GM18505 (cell line): ENCODE measurements at regions not wholly inside any gene's neighbourhood (a gene's known extent, or its start where the extent isn't known, plus 50 kb on each side); places are given as distances from the start of the nearest gene placed in this dataset.

ENCODE experiments used
- ATAC-seq: cut with Tn5 transposase; IDR thresholded peaks from one replicate; pipeline ENCODE4 v1.9.1; 2021; ENCODE audit not compliant: unreplicated experiment
- POLR2A ChIP-seq: IDR thresholded peaks from 4 replicates; pipeline ENCODE4 v1.6.1; 2011; ENCODE audit warnings: borderline replicate concordance; ENCODE audit not compliant: insufficient read depth, insufficient read length; ENCODE audit errors: extremely low read depth

DNA sequence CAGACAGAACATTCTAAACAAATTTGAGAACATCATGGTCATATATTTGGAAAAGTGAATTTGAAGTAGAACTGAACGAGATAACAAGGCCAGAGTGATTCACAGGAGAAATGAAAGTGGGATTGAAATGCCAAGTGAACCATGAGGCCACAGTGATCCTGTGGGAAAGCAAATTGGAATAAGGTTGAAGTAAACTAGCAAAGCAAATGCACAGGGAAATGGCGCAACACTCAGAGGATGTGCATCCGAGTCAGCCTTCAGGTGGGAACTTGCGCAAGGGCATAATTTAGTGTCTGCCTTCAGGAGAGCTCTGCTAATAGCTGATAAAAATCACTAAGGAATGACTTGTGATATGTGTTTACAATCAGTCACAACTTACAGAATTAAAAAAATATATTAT, 696.6 kb downstream of the LIG4 start:
- no peak for TF ChIP-seq POLR2A
- no peak for ATAC-seq

DNA sequence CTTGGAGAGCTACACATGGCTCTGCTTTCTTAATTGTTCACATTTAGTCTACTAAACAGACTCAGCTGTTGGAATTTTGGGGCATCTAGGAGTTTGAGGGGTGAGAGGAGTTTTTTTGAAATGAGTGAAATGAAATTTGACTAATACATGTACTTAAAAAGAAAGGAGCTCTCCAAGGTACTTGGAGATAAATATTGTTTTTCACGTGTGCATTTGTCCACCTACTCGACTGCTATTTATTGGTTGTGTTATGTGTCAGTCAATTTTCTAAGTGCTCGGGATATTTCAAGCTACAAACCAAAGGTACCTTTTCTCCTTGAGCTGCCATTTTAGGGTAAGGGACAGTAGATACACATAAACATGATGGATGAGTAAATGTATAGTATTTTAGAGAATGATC, 697.0 kb downstream of the LIG4 start:
- ATAC-seq, result no peak
- no peak for TF ChIP-seq POLR2A

DNA sequence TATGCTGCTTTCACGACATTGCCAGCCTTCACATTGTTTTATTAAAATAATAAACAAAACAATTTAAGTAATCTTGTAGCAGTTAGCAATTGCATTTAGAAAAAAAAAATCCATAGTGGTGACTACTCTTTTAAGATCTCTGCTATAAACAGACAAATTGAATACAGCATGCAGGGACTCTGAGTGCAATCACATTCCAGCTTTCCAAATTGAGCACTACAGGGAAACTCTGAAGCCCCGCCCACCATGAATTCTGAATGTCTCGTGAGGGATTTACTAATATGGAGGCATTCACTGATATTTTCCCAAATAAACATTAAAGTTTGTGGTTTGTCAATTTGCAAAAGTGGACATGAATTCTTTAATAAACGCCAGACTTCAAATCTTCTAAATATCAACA, 698.8 kb downstream of the LIG4 start:
- TF ChIP-seq POLR2A, result no peak
- ATAC-seq, result no peak

DNA sequence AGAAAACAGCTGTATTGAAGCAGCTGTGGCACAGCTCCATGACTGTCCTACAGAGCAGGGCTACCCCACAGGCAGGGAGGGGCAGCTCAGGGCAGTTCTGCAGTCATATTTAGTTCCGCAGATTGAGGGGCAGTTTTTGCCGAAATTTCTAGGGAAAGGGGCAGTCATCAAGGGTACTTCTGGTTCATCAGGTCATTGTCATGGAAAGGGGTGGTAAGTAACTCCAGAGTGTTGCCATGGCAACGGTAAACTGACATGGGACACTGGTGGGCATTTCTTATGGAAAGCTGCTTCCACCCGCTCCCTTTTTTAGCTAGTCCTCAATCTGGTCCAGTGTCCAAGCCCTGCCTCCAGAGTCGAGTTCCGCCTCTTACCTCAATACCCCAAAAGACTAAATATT, 702.8 kb downstream of the LIG4 start:
- ATAC-seq, result no peak
- no peak for TF ChIP-seq POLR2A

DNA sequence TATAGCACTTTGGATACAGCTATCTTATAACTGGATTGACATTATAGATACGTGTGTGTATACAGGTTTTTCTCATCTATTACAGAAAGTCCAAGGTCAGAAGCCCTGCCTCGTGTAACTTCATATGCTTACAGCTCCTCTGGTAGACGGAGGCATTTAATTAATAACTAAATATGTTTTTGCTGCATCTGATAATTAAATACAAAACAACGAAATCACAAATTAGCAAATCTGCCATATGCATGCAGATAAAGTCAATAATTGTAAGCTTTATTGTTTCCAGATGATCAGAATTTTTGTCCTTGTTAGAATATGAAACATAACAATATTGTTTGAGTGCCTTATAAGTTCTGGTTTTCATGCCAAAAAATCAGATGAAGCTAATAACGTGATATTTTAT, 717.7 kb downstream of the LIG4 start:
- no peak for TF ChIP-seq POLR2A

DNA sequence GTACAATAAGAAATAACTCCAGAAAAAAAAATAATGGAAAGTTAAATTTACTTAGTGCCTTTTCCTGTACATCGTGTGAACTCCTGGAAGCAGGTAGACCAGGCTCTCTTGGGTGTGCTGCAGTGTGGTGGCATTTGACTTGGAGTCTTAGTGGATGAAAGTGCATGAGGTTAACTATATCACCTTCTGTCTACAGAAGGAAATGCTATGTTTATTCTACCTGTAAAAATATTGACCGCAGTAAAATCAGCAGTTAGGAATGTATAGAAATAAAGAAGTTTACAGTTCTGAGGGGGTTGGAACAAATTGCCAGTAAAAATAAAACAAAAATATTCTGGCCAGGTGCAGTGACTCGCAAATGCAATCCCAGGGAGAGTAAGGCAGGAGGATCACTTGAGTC, 722.1 kb downstream of the LIG4 start:
- no peak for TF ChIP-seq POLR2A
- ATAC-seq, result no peak

More for the DNA sequence above, 717.7 kb downstream of the LIG4 start:
- no peak for ATAC-seq

DNA sequence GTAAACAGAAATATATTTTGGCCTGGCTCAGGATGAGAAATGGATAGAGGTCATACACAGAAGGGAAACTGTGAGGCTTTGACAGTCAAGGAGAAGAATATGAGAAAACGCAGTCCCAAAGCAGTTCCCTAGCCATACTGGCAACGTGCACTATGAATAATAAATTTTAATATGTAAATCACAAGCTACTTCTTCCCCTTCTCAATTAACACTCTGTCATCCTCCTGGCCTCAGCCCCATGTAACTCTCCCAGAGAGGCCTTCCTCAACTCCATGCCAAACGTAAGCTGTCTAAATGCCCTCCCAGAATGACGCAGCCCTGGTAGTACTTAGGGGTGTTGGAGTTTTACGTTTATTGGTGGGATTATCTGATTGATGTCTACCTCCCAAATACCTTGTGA, 732.6 kb downstream of the LIG4 start:
- TF ChIP-seq POLR2A, result no peak
- no peak for ATAC-seq

DNA sequence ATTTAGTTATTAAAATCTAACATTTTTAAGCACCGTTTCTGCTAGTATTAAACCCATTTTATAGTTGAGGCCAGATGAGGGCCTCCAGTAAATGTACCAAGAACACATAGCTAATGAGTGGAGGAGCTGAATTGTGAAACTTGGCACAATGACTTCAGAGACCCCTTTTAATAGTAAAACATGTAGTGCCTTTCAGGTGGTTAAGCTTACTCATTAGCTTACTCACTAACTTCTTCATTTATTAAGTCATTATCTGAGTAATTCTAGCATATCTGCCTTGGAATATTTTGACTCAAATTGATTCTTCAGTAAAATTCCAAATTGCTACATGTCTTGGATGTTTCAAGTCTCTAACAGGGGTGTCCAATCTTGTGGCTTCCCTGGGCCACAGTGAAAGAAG, 735.2 kb downstream of the LIG4 start:
- ATAC-seq, result no peak
- TF ChIP-seq POLR2A, result no peak

DNA sequence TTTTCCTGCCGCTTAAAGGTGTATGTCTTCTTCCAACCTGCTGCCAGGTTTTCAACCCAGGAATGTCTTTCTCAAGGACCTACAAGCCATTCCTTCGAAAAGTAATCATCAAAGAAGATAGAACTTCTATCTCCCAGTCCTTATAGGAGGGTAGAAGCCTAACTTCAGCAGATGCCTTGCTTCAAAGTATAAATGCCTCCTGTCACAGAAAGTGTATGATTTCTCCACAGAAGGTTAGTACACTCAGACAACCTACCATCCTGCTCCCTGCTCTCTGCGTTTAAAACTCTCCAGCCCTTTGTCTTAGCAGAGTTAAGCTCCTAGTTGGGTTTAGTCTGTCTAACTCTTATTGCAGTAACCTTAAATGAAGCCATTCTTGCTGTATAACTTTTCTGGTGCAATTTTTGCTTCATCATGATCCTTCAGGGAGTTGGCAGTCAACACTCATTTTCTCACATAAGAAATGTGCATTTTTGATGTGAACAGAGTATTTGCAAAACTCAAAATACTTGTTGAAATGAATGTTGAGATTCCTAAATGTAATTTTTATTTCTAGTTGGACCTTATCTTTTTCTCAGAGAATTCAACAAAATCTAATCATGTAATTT, 737.5 kb downstream of the LIG4 start:
- no peak for ATAC-seq
- TF ChIP-seq POLR2A, result no peak

DNA sequence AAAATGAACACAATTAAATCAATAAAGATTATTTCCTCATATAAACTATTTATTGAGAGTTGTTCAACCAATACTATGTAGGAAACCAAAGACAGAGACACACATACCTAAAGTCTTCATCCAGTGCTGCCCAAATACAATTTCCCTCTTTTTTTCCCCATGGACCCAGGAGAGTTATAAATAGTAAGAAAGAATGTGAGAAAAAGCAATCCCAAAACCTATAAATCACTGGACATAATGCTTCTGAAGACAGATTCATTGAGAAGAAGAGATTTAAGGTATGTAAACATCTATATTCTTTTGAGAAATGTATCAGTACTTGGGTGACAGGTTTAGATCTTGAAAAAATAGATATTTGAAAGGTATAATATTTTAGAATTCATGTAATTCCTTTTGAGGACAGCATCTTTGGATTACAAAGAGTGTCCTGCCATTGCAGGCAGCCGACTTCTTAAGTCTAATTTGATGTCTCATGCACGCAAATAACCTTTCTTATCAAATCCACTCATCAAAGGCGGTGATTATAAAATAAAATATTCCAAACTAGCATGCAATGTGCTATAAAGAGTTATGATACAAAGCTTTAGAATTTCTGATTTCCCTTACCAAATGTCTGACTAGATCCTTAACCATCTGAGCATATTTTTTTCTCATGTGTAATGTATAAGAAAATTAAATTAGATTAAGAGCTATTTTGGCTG, 739.4 kb downstream of the LIG4 start:
- TF ChIP-seq POLR2A, result no peak

DNA sequence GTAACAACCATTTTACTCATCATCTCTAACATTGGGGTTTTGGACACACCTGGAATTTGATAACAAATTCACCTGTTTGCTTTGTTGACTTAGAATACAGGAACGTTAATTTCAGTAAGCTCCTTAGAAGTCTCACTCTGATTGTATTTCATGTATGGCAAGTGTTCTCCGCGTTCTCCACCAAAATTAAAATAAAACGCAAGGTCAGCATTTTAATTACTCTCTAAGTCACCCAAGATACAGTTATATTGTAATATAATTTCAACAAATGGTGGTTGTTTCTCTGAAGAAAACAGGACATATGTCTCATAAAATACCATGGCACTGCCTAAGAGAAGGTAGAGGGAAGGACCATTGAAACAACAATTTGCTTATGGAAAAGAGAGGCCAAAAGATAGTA, 742.1 kb downstream of the LIG4 start:
- ATAC-seq, result no peak
- no peak for TF ChIP-seq POLR2A

More for the DNA sequence above, 739.4 kb downstream of the LIG4 start:
- ATAC-seq, result no peak

DNA sequence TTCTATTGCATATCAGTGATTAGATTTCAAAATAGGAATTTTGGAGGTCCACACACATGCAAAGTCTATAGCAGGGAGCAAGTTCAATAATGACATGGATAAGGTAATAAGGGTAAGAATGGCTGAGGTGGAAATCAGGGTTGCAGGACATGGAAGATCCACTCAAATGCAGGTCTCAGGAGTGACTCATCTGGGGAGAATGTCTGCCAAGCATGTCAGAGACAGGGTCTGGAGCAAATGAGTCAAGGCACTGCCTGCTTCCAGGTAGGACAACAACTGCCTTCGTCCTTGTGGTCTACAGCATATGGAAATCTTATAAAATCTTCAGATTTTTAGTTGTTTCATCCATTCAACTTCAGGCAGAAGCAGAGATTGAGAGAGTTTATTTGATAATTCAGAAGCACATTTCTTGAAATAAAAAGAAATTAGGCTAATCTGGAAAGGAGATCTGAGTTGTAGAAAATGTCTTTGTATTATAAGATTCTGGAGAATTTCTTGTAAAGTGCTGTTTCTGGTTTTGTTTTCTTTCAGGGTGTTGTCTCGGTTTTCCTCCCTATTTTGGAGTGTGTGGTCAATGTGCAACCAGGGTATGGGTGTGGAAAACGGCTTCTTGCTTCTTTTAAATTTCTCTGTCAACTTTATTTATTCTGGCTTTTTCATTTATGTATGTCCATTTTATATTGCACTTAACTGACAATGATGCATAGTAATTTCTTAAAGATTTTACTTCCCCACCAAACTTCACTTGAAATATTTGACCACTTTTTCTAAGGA, 748.8 kb downstream of the LIG4 start:
- TF ChIP-seq POLR2A, result no peak
- ATAC-seq, result no peak

DNA sequence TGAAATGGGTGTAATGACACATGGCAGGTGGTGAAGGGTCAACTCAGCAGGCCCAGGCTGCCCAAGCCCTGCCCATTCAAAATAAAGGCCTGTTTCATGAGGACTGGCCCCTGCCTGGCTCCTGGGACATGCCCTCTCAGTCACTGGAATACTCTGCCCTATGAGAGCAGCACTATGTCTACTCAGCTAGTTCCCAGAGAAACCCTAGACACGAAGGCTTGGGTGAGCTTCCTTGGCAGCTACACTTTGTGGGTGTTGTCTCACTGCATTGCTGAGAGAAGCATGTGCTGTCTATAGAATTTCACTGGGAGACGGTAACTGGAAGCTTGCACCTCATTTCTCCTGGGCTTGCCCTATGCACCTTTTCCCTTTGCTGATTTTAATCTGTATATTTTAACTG, 752.8 kb downstream of the LIG4 start:
- no peak for ATAC-seq
- TF ChIP-seq POLR2A, result no peak

DNA sequence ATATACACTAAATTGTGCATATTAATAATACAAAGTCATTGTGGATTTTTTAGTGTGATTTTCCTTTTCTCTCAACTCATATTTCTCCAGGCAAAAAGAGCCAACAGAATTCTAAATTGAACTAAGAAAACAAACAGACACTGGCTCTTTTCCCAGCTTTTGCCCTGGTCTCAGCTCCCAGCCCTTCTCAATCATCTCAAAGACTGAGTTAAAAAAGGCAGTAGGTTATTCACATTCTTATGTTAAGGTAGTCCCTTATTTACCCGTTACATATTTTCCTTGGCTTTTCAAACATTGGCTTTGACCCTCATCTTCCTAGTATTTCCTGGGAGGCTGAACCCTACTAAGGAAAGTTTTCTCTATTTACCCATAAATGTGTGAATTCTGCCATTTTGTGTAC, 753.6 kb downstream of the LIG4 start:
- no peak for ATAC-seq
- no peak for TF ChIP-seq POLR2A
